Hepatocyte (in vitro differentiated cells): ENCODE measurements at regions not wholly inside any gene's neighbourhood (a gene's known extent, or its start where the extent isn't known, plus 50 kb on each side); places are given as distances from the start of the nearest gene placed in this dataset.

Experiments
- DNase-seq: peaks from one replicate; pipeline ENCODE4 v3.0.0-alpha.2; 2016; ENCODE audit warnings: low spot score
- H2AFZ ChIP-seq: fragments of 200-600 bp; sonication (generic); 2 replicates; pipeline ENCODE4 v1.6.0; 2016; ENCODE audit warnings: antibody characterized with exemption, mild to moderate bottlenecking
- H3K27ac ChIP-seq: fragments of 200-600 bp; sonication (generic); 2 replicates; pipeline ENCODE4 v1.5.1; 2016; ENCODE audit warnings: mild to moderate bottlenecking
- H3K27me3 ChIP-seq: fragments of 200-600 bp; sonication (generic); 2 replicates; pipeline ENCODE4 v1.6.1; 2016
- H3K36me3 ChIP-seq: fragments of 200-600 bp; sonication (generic); replicated peaks from 2 replicates; pipeline ENCODE4 v1.5.1; 2016; ENCODE audit warnings: low read depth; ENCODE audit not compliant: insufficient read depth
- H3K4me1 ChIP-seq: fragments of 200-600 bp; sonication (generic); 2 replicates; pipeline ENCODE4 v1.5.1; 2016; ENCODE audit warnings: mild to moderate bottlenecking, moderate library complexity; ENCODE audit not compliant: insufficient read depth
- H3K4me2 ChIP-seq: fragments of 200-600 bp; sonication (generic); 2 replicates; pipeline ENCODE4 v1.6.0; 2016
- H3K4me3 ChIP-seq: fragments of 200-600 bp; sonication (generic); 2 replicates; pipeline ENCODE4 v1.5.1; 2016; ENCODE audit warnings: mild to moderate bottlenecking
- H3K79me2 ChIP-seq: fragments of 200-600 bp; sonication (generic); 2 replicates; pipeline ENCODE4 v1.6.0; 2017; ENCODE audit warnings: mild to moderate bottlenecking
- H3K9me2 ChIP-seq: fragments of 200-600 bp; sonication (generic); replicated peaks from 2 replicates; pipeline ENCODE4 v1.6.0; 2017; ENCODE audit warnings: mild to moderate bottlenecking; ENCODE audit not compliant: insufficient read depth
- H3K9me3 ChIP-seq: fragments of 200-600 bp; sonication (generic); 2 replicates; pipeline ENCODE4 v1.5.1; 2016; ENCODE audit warnings: low read depth, mild to moderate bottlenecking
- H4K20me1 ChIP-seq: fragments of 200-600 bp; sonication (generic); 2 replicates; pipeline ENCODE4 v1.6.0; 2016; ENCODE audit warnings: mild to moderate bottlenecking; ENCODE audit not compliant: insufficient read depth, poor library complexity, severe bottlenecking
- EZH2 ChIP-seq: fragments of 200-600 bp; sonication (generic); IDR thresholded peaks from 2 replicates; pipeline ENCODE4 v1.6.1; 2016; ENCODE audit warnings: antibody characterized with exemption, mild to moderate bottlenecking, borderline replicate concordance
- EZH2phosphoT487 ChIP-seq: fragments of 200-600 bp; sonication (generic); IDR thresholded peaks from one replicate; pipeline ENCODE4 v1.6.1; 2018; ENCODE audit warnings: antibody characterized with exemption, mild to moderate bottlenecking, low read depth, moderate library complexity; ENCODE audit not compliant: unreplicated experiment, severe bottlenecking
- WGBS: methylation state at CpG from one replicate; pipeline ENCODE4 v1.1.6; 2016; ENCODE audit warnings: low lambda C conversion rate; ENCODE audit errors: missing lambda C conversion rate; 5-methylcytosine and 5-hydroxymethylcytosine counted together
- TF ChIP-seq, protein P1 (sequence below): fragments of 200-600 bp; sonication (generic); IDR thresholded peaks from 2 replicates; pipeline ENCODE4 v1.5.1; 2016; ENCODE audit warnings: antibody characterized with exemption, mild to moderate bottlenecking; ENCODE audit not compliant: poor library complexity

GRCh38 chr3:70870576-70870975 is 558.1 kb upstream of the MDFIC2 start:
- Histone ChIP-seq H3K4me2 (no peak overlapping the region), H3K27me3 (no peaks in the 10 kb centered on the region), H4K20me1 (no peaks in the 10 kb centered on the region), H3K4me1 (no peaks in the 10 kb centered on the region), H3K36me3 (no peaks in the 10 kb centered on the region), H3K79me2 (no peaks in the 10 kb centered on the region), H2AFZ (no peak overlapping the region), H3K9me2 (no peaks in the 10 kb centered on the region), H3K27ac (no peak overlapping the region), H3K4me3 (no peak overlapping the region), H3K9me3 (no peaks in the 10 kb centered on the region)
- DNase-seq: no peak
- TF ChIP-seq, protein P1, sequence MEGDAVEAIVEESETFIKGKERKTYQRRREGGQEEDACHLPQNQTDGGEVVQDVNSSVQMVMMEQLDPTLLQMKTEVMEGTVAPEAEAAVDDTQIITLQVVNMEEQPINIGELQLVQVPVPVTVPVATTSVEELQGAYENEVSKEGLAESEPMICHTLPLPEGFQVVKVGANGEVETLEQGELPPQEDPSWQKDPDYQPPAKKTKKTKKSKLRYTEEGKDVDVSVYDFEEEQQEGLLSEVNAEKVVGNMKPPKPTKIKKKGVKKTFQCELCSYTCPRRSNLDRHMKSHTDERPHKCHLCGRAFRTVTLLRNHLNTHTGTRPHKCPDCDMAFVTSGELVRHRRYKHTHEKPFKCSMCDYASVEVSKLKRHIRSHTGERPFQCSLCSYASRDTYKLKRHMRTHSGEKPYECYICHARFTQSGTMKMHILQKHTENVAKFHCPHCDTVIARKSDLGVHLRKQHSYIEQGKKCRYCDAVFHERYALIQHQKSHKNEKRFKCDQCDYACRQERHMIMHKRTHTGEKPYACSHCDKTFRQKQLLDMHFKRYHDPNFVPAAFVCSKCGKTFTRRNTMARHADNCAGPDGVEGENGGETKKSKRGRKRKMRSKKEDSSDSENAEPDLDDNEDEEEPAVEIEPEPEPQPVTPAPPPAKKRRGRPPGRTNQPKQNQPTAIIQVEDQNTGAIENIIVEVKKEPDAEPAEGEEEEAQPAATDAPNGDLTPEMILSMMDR: no peak
- TF ChIP-seq EZH2phosphoT487 (no peak), EZH2 (no peak)

GRCh38 chr3:70868561-70868960 is 556.1 kb upstream of the MDFIC2 start:
- 89% methylated on average over 2 of the region's 2 CpGs for WGBS
- H3K27me3 ChIP-seq: no peaks in the 10 kb centered on the region
- H3K36me3 ChIP-seq: no peaks in the 10 kb centered on the region
- no peak overlapping the region for H3K4me3 ChIP-seq
- no peaks in the 10 kb centered on the region for H3K79me2 ChIP-seq
- no peak overlapping the region for H2AFZ ChIP-seq
- H3K4me1 ChIP-seq: no peaks in the 10 kb centered on the region
- H3K27ac ChIP-seq: no peak overlapping the region
- H3K9me3 ChIP-seq: no peaks in the 10 kb centered on the region
- no peak overlapping the region for H3K4me2 ChIP-seq
- no peaks in the 10 kb centered on the region for H4K20me1 ChIP-seq
- TF ChIP-seq, protein P1: no peak
- TF ChIP-seq EZH2: no peak
- TF ChIP-seq EZH2phosphoT487: no peak
- DNase-seq: no peak
- no peaks in the 10 kb centered on the region for H3K9me2 ChIP-seq

GRCh38 chr3:70863049-70863448 is 550.6 kb upstream of the MDFIC2 start:
- TF ChIP-seq, protein P1: no peak
- TF ChIP-seq EZH2phosphoT487 (no peak), EZH2 (no peak)
- H3K9me3 ChIP-seq: no peaks in the 10 kb centered on the region
- no peak overlapping the region for H2AFZ ChIP-seq
- no peak overlapping the region for H3K4me3 ChIP-seq
- no peaks in the 10 kb centered on the region for H3K4me1 ChIP-seq
- no peaks in the 10 kb centered on the region for H4K20me1 ChIP-seq
- H3K79me2 ChIP-seq: no peaks in the 10 kb centered on the region
- H3K27ac ChIP-seq: no peak overlapping the region
- no peak for DNase-seq
- no peaks in the 10 kb centered on the region for H3K36me3 ChIP-seq
- WGBS: 93% methylated on average over 5 of the region's 5 CpGs
- no peak overlapping the region for H3K4me2 ChIP-seq
- H3K9me2 ChIP-seq: no peaks in the 10 kb centered on the region
- no peaks in the 10 kb centered on the region for H3K27me3 ChIP-seq

- 70% methylated on average over 2 of the region's 2 CpGs for WGBS
- Histone ChIP-seq H3K4me3 (no peak overlapping the region), H3K4me2 (no peak overlapping the region)
Measured at GRCh38 chr3:70861855-70862254, 549.4 kb upstream of the MDFIC2 start.

More at GRCh38 chr3:70861855-70862254, 549.4 kb upstream of the MDFIC2 start:
- Histone ChIP-seq H3K79me2 (no peaks in the 10 kb centered on the region), H3K27me3 (no peaks in the 10 kb centered on the region), H3K9me3 (no peaks in the 10 kb centered on the region), H3K4me1 (no peaks in the 10 kb centered on the region), H3K36me3 (no peaks in the 10 kb centered on the region), H3K9me2 (no peaks in the 10 kb centered on the region), H3K27ac (no peak overlapping the region), H4K20me1 (no peaks in the 10 kb centered on the region), H2AFZ (no peak overlapping the region)
- DNase-seq: no peak
- TF ChIP-seq, protein P1: no peak
- TF ChIP-seq EZH2 (no peak), EZH2phosphoT487 (no peak)
